OCI-LY1 (cell line): ENCODE measurements at regions not wholly inside any gene's neighbourhood (a gene's known extent, or its start where the extent isn't known, plus 50 kb on each side); places are given as distances from the start of the nearest gene placed in this dataset.

Experiments used
- H2AFZ ChIP-seq: fragments of 200-600 bp; sonication (generic), shearing (Covaris generic); 2 replicates; pipeline ENCODE4 v1.6.0; 2014; ENCODE audit warnings: antibody characterized with exemption, mild to moderate bottlenecking, low read length
- H3F3A ChIP-seq: fragments of 200-600 bp; sonication (generic), shearing (Covaris generic); 2 replicates; pipeline ENCODE4 v1.6.0; 2014; ENCODE audit warnings: mild to moderate bottlenecking, antibody characterized with exemption, low read length, moderate library complexity; ENCODE audit not compliant: insufficient read depth
- H3K27ac ChIP-seq: fragments of 200-600 bp; sonication (generic); 2 replicates; pipeline ENCODE4 v1.5.1; 2014; ENCODE audit warnings: low read length, mixed run types, mild to moderate bottlenecking, low read depth; ENCODE audit not compliant: poor library complexity, severe bottlenecking
- H3K27me3 ChIP-seq: fragments of 200-600 bp; sonication (generic); 2 replicates; pipeline ENCODE4 v1.6.0; 2014; ENCODE audit warnings: antibody characterized with exemption, mild to moderate bottlenecking, low read length, moderate library complexity; ENCODE audit not compliant: insufficient read depth
- H3K36me3 ChIP-seq: fragments of 200-600 bp; sonication (generic); 2 replicates; pipeline ENCODE4 v1.6.1; 2014; ENCODE audit warnings: mild to moderate bottlenecking, antibody characterized with exemption, low read length, moderate library complexity, mixed read lengths; ENCODE audit not compliant: insufficient read depth
- H3K4me1 ChIP-seq: fragments of 200-600 bp; sonication (generic); 2 replicates; pipeline ENCODE4 v1.5.1; 2014; ENCODE audit warnings: mild to moderate bottlenecking, low read length, moderate library complexity; ENCODE audit not compliant: insufficient read depth, severe bottlenecking
- H3K4me2 ChIP-seq: fragments of 200-600 bp; sonication (generic), shearing (Covaris generic); 2 replicates; pipeline ENCODE4 v1.6.1; 2014; ENCODE audit warnings: low read length
- H3K4me3 ChIP-seq: fragments of 200-600 bp; sonication (generic); 2 replicates; pipeline ENCODE4 v1.5.1; 2014; ENCODE audit warnings: low read length, low read depth, mild to moderate bottlenecking, mixed read lengths; ENCODE audit not compliant: poor library complexity, severe bottlenecking
- H3K79me2 ChIP-seq: fragments of 200-600 bp; shearing (Covaris generic); 2 replicates; pipeline ENCODE4 v1.6.1; 2016; ENCODE audit warnings: mixed run types, low read length, mixed read lengths; ENCODE audit not compliant: insufficient read depth
- H3K9ac ChIP-seq: fragments of 200-600 bp; sonication (generic), shearing (Covaris generic); 2 replicates; pipeline ENCODE4 v1.6.1; 2014; ENCODE audit warnings: mild to moderate bottlenecking, low read length, mixed read lengths
- H3K9me2 ChIP-seq: fragments of 200-600 bp; sonication (generic), shearing (Covaris generic); 2 replicates; pipeline ENCODE4 v1.6.1; 2014; ENCODE audit warnings: low read depth, mild to moderate bottlenecking, low read length, mixed read lengths
- H3K9me3 ChIP-seq: fragments of 200-600 bp; shearing (Covaris generic); 2 replicates; pipeline ENCODE4 v1.6.1; 2014; ENCODE audit warnings: low read length, mixed read lengths
- H4K20me1 ChIP-seq: fragments of 200-600 bp; sonication (generic), shearing (Covaris generic); 2 replicates; pipeline ENCODE4 v1.6.0; 2016; ENCODE audit warnings: mild to moderate bottlenecking, low read length; ENCODE audit not compliant: insufficient read depth
- EZH2 ChIP-seq: fragments of 200-600 bp; sonication (generic), shearing (Covaris generic); IDR thresholded peaks from 2 replicates; pipeline ENCODE4 v1.8.0; 2017; ENCODE audit warnings: borderline replicate concordance, mixed run types, mild to moderate bottlenecking, antibody characterized with exemption, low read length, moderate library complexity, mixed read lengths
- TF ChIP-seq, protein P1 (sequence below): fragments of 200-600 bp; sonication (generic), shearing (Covaris generic); IDR thresholded peaks from 2 replicates; pipeline ENCODE4 v1.5.1; 2017; ENCODE audit warnings: mild to moderate bottlenecking, antibody characterized with exemption, low read length, moderate library complexity, mixed read lengths

DNA sequence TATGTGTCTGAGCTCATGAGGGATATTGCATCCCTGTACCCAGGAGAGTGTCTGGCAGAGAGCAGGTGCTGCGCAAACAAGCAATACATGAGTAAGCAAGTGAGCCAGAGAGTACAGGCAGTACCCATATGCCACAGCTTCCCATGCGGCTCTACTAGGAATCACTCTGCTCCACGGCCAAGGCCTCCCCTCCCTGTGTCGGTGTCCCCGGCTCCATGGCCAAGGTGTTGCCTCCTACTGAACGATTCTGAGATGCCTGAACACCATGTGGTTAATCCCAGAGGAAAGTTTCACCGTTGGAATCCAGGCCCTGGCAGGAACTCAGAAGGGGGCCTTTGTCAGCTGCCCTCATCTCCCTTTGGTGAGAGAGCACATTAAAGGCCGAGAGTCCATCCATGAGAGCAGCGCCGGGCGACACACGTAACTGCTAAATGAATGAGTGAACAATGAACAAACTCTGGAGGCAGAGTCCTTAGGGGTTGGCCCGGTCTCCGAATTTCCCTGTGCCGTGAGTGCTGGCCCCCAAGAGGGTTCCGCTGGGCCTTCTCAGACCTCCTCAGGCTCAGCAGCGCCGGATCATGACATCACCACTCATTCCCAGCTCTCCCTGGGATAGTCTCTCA, 136.0 kb upstream of the FAM20C start:
- H3F3A ChIP-seq = no peaks in the 10 kb centered on the region
- no peak overlapping the region for H2AFZ ChIP-seq
- no peaks in the 10 kb centered on the region for H3K4me1 ChIP-seq
- no peak overlapping the region for H3K27ac ChIP-seq
- no peak overlapping the region for H3K9ac ChIP-seq
- H3K79me2 ChIP-seq = no peaks in the 10 kb centered on the region
- no peaks in the 10 kb centered on the region for H3K9me2 ChIP-seq
- no peak for TF ChIP-seq EZH2
- TF ChIP-seq, protein P1, sequence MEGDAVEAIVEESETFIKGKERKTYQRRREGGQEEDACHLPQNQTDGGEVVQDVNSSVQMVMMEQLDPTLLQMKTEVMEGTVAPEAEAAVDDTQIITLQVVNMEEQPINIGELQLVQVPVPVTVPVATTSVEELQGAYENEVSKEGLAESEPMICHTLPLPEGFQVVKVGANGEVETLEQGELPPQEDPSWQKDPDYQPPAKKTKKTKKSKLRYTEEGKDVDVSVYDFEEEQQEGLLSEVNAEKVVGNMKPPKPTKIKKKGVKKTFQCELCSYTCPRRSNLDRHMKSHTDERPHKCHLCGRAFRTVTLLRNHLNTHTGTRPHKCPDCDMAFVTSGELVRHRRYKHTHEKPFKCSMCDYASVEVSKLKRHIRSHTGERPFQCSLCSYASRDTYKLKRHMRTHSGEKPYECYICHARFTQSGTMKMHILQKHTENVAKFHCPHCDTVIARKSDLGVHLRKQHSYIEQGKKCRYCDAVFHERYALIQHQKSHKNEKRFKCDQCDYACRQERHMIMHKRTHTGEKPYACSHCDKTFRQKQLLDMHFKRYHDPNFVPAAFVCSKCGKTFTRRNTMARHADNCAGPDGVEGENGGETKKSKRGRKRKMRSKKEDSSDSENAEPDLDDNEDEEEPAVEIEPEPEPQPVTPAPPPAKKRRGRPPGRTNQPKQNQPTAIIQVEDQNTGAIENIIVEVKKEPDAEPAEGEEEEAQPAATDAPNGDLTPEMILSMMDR = no peak
- no peak overlapping the region for H3K4me2 ChIP-seq
- H4K20me1 ChIP-seq = no peaks in the 10 kb centered on the region
- H3K27me3 ChIP-seq = no peaks in the 10 kb centered on the region
- H3K4me3 ChIP-seq = no peak overlapping the region
- H3K9me3 ChIP-seq = no peaks in the 10 kb centered on the region
- H3K36me3 ChIP-seq = no peaks in the 10 kb centered on the region

GRCh38 chr7:57071-57470, 135.3 kb upstream of the FAM20C start:
- no peak overlapping the region for H3K4me3 ChIP-seq
- no peaks in the 10 kb centered on the region for H3K36me3 ChIP-seq
- no peaks in the 10 kb centered on the region for H3K79me2 ChIP-seq
- H2AFZ ChIP-seq = no peak overlapping the region
- H3K9me2 ChIP-seq = no peaks in the 10 kb centered on the region
- no peaks in the 10 kb centered on the region for H4K20me1 ChIP-seq
- H3K4me2 ChIP-seq = no peak overlapping the region
- no peaks in the 10 kb centered on the region for H3K27me3 ChIP-seq
- no peaks in the 10 kb centered on the region for H3F3A ChIP-seq
- TF ChIP-seq EZH2 = no peak
- TF ChIP-seq, protein P1 = no peak
- no peaks in the 10 kb centered on the region for H3K9me3 ChIP-seq
- H3K27ac ChIP-seq = no peak overlapping the region
- no peak overlapping the region for H3K9ac ChIP-seq
- H3K4me1 ChIP-seq = no peaks in the 10 kb centered on the region

- Histone ChIP-seq H3K27ac (no peak overlapping the region), H3K9me2 (no peaks in the 10 kb centered on the region), H3K4me1 (no peaks in the 10 kb centered on the region), H3K4me2 (no peak overlapping the region), H3K4me3 (no peak overlapping the region), H3K9me3 (no peaks in the 10 kb centered on the region), H3K79me2 (no peaks in the 10 kb centered on the region), H3K9ac (no peak overlapping the region), H2AFZ (no peak overlapping the region), H3K27me3 (no peaks in the 10 kb centered on the region), H3F3A (no peaks in the 10 kb centered on the region), H4K20me1 (no peaks in the 10 kb centered on the region), H3K36me3 (no peaks in the 10 kb centered on the region)
- TF ChIP-seq, protein P1 = no peak
- TF ChIP-seq EZH2 = no peak
Measured at GRCh38 chr7:57482-58255, 134.7 kb upstream of the FAM20C start.
